OCI-LY3 (cell line): ENCODE measurements at regions not wholly inside any gene's neighbourhood (a gene's known extent, or its start where the extent isn't known, plus 50 kb on each side); places are given as distances from the start of the nearest gene placed in this dataset.

ENCODE experiments used
- CTCF ChIP-seq: fragments of 200-600, 300-600 bp; sonication (generic); IDR thresholded peaks from 2 replicates; pipeline ENCODE4 v1.5.1; 2014; ENCODE audit warnings: antibody characterized with exemption, low read length, low read depth
- EZH2phosphoT487 ChIP-seq: fragments of 200-600 bp; shearing (Covaris generic); IDR thresholded peaks from 2 replicates; pipeline ENCODE4 v1.6.1; 2018; ENCODE audit warnings: antibody characterized with exemption, mixed run types, low read depth

GRCh38 chr4:152138451-152138850 lies 377.6 kb upstream of the GATB start:
- TF ChIP-seq CTCF: no peak
- TF ChIP-seq EZH2phosphoT487: no peak
